Aorta (tissue), 5 donors: ENCODE measurements at regions not wholly inside any gene's neighbourhood (a gene's known extent, or its start where the extent isn't known, plus 50 kb on each side); places are given as distances from the start of the nearest gene placed in this dataset.
A peak's percentile ranks its signal among the peaks of the same experiment; 100 is the strongest.
"Not testable (repeated sequence)": the region's sequence is repeated elsewhere in the genome, so short reads cannot be mapped to it uniquely, and the experiment has no call there.

ENCODE experiments used
- ATAC-seq: fragments of 200-7000 bp; cut with Tn5 transposase; one replicate; pipeline ENCODE4 v1.9.1; 2022; ENCODE audit warnings: moderate library complexity; ENCODE audit not compliant: low FRiP score
- DNase-seq, 2 donors: peaks; one replicate each; pipeline ENCODE4 v3.0.0-alpha.2; 2020
- H3K27ac ChIP-seq, 2 donors: one replicate each; pipeline ENCODE4 v1.5.1; 2013; ENCODE audit warnings: low read length in 2 of 2, mild to moderate bottlenecking in 2 of 2, moderate library complexity in 2 of 2, control low read depth in 1 of 2, inconsistent platforms in 1 of 2, low read depth in 1 of 2
- H3K27me3 ChIP-seq, 2 donors: one replicate each; pipeline ENCODE4 v1.6.1; 2013; ENCODE audit warnings: control low read depth in 1 of 2, low read length in 1 of 2, mild to moderate bottlenecking in 1 of 2, moderate library complexity in 1 of 2; ENCODE audit not compliant: insufficient read depth in 2 of 2, control insufficient read depth in 1 of 2
- H3K36me3 ChIP-seq, 2 donors: one replicate each; pipeline ENCODE4 v1.6.1; 2013; ENCODE audit warnings: control low read depth in 1 of 2, low read length in 1 of 2, mild to moderate bottlenecking in 1 of 2; ENCODE audit not compliant: insufficient read depth in 2 of 2, control insufficient read depth in 1 of 2
- H3K4me1 ChIP-seq, 2 donors: one replicate each; pipeline ENCODE4 v1.6.1; 2013; ENCODE audit warnings: low read length in 2 of 2, control low read depth in 1 of 2, mild to moderate bottlenecking in 1 of 2, moderate library complexity in 1 of 2; ENCODE audit not compliant: insufficient read depth in 2 of 2, control insufficient read depth in 1 of 2
- H3K4me3 ChIP-seq, 2 donors: one replicate each; pipeline ENCODE4 v1.5.1; 2013; ENCODE audit warnings: low read length in 2 of 2, control low read depth in 1 of 2, mild to moderate bottlenecking in 1 of 2
- H3K9me3 ChIP-seq: one replicate; pipeline ENCODE4 v1.6.1; 2013; ENCODE audit warnings: mild to moderate bottlenecking, low read length; ENCODE audit not compliant: control insufficient read depth
- WGBS, 2 donors: extraction: QIAGEN DNeasy Blood & Tissue Kit; methylation state at CpG; one replicate each; pipeline ENCODE4 v1.1.7; 2013; 5-methylcytosine and 5-hydroxymethylcytosine counted together
- intact Hi-C, 2 donors: fragments of 100-400 bp; cut with DNase I; formaldehyde crosslinking; loops; one replicate each; pipeline versions ENCODE4 v1.14.2 to v1.15.0; 2022
- donor health status: healthy with polysubstance abuse.
- donor health status: Bipolar disorder and iron deficiency.
- donor health status: DM: no; HTN: no; CAD: no.
- donor health status: DM: no; HTN: no; CAD: no.
- donor health status: DM: yes; HTN: yes; CAD: no.

GRCh38 chr7:34354011-34354410 is 304.0 kb upstream of the NPSR1 start:
- ATAC-seq (no peak), DNase-seq (no peak)
- H3K36me3 ChIP-seq = no peaks in the 10 kb centered on the region
- no peaks in the 10 kb centered on the region for H3K27me3 ChIP-seq
- intact Hi-C loops = no loop called here
- H3K27ac ChIP-seq = no peak overlapping the region
- 86 to 92% methylated on average over 3 of the region's 3 CpGs for WGBS, 2 donors
- peaks cover 2 to 7% of the 10 kb centered on the region in 2 donors for H3K4me1 ChIP-seq
- no peak overlapping the region for H3K4me3 ChIP-seq
- H3K9me3 ChIP-seq = no peaks in the 10 kb centered on the region

DNA sequence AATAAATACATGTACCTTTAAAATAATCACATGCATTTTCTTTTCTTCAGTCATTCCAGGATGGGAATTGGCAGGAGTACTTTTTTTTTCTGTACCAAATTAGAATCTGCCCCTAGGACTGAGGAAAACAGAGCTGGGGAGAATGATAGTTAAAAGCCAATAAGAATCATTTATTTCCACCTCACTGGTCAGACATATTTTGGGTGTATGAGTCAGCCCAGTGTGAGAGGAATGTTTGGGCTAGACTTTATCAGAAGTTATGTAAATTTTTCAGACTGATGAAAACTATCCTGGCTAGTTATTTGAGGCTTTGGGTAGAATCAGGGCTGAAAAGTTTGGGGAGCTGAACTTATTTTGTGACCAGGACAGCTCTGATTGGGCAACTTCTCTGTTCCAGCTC is 303.1 kb upstream of the NPSR1 start:
- DNase-seq (no peak), ATAC-seq (peak; percentile 34)
- H3K9me3 ChIP-seq = no peaks in the 10 kb centered on the region
- H3K4me1 ChIP-seq = peaks cover 2 to 7% of the 10 kb centered on the region in 2 donors
- H3K4me3 ChIP-seq = no peak overlapping the region
- peak overlapping the region in 1 of 2 donors; percentile 77 for H3K27ac ChIP-seq
- no peaks in the 10 kb centered on the region for H3K36me3 ChIP-seq
- no peaks in the 10 kb centered on the region for H3K27me3 ChIP-seq
- intact Hi-C loops = no loop called here

GRCh38 chr7:34357068-34357467 is 300.9 kb upstream of the NPSR1 start:
- H3K4me3 ChIP-seq = no peak overlapping the region
- DNase-seq (no peak), ATAC-seq (no peak)
- no peaks in the 10 kb centered on the region for H3K36me3 ChIP-seq
- no peaks in the 10 kb centered on the region for H3K9me3 ChIP-seq
- WGBS, 2 donors = 94 to 95% methylated on average over 2 of the region's 2 CpGs
- H3K27me3 ChIP-seq = no peaks in the 10 kb centered on the region
- no peak overlapping the region for H3K27ac ChIP-seq
- peaks cover 2 to 7% of the 10 kb centered on the region in 2 donors for H3K4me1 ChIP-seq
- intact Hi-C loops = no loop called here

- no peaks in the 10 kb centered on the region for H3K36me3 ChIP-seq
- 66 to 70% methylated on average over 8 of the region's 8 CpGs for WGBS, 2 donors
- H3K4me3 ChIP-seq = no peak overlapping the region
- ATAC-seq (no peak), DNase-seq (no peak)
- H3K27ac ChIP-seq = no peak overlapping the region
- intact Hi-C loops = no loop called here
- H3K4me1 ChIP-seq = peaks cover 2 to 7% of the 10 kb centered on the region in 2 donors
- H3K9me3 ChIP-seq = no peaks in the 10 kb centered on the region
- H3K27me3 ChIP-seq = no peaks in the 10 kb centered on the region
Measured at GRCh38 chr7:34357946-34358345, 300.1 kb upstream of the NPSR1 start.

- H3K27ac ChIP-seq, H3K36me3 ChIP-seq, H3K27me3 ChIP-seq, H3K9me3 ChIP-seq, H3K4me3 ChIP-seq, intact Hi-C loops, H3K4me1 ChIP-seq: not testable (repeated sequence)
- 0 to 19% methylated on average over 1 of the region's 1 CpG for WGBS, 2 donors
- peak; percentile 57 for ATAC-seq
- DNase-seq = peak in 1 of 2 donors; percentile 50
Measured at GRCh38 chr7:34358578-34358977, 299.4 kb upstream of the NPSR1 start.

DNA sequence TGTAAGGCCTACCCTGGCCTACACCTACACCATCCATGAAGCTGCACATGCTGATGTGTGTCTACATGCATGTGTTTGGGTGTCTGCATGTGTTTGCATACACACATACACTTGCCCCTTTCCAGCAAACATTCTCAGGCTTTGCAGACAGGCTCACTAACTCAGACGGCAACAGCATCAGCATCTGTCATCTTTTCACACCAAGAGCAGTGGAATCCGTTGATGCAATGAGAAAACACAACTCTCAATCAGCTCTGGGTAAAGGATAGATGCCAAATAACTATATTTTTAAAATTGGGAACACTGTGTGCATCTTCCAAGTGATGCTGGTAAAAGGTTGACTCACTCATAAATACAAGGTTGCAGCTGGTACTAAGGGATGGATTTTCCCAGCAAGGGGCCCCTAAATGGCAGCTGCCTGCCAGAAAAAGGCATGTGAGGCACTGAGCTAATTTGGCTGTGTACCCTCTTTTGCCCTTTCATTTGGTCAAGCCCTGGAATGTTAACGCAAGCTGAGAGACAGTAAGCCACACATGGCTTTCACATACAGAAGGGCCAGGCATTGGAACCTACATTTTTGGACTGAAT is 296.3 kb upstream of the NPSR1 start:
- Histone ChIP-seq H3K36me3 (no peaks in the 10 kb centered on the region), H3K9me3 (no peaks in the 10 kb centered on the region), H3K4me3 (no peak overlapping the region), H3K27me3 (peaks cover 0 to 1% of the 10 kb centered on the region in 2 donors), H3K27ac (no peak overlapping the region), H3K4me1 (no peaks in the 10 kb centered on the region)
- ATAC-seq (no peak), DNase-seq (no peak)
- intact Hi-C loops = no loop called here
- WGBS, 2 donors = 51 to 67% methylated on average over 3 of the region's 3 CpGs

- intact Hi-C loops = no loop called here
- H3K27me3 ChIP-seq = peaks cover 0 to 1% of the 10 kb centered on the region in 2 donors
- H3K4me3 ChIP-seq = no peak overlapping the region
- H3K9me3 ChIP-seq = no peaks in the 10 kb centered on the region
- no peaks in the 10 kb centered on the region for H3K4me1 ChIP-seq
- H3K27ac ChIP-seq = no peak overlapping the region
- ATAC-seq (no peak), DNase-seq (no peak)
- H3K36me3 ChIP-seq = no peaks in the 10 kb centered on the region
- 90 to 96% methylated on average over 2 of the region's 2 CpGs for WGBS, 2 donors
Measured at GRCh38 chr7:34362621-34363020, 295.4 kb upstream of the NPSR1 start.

DNA sequence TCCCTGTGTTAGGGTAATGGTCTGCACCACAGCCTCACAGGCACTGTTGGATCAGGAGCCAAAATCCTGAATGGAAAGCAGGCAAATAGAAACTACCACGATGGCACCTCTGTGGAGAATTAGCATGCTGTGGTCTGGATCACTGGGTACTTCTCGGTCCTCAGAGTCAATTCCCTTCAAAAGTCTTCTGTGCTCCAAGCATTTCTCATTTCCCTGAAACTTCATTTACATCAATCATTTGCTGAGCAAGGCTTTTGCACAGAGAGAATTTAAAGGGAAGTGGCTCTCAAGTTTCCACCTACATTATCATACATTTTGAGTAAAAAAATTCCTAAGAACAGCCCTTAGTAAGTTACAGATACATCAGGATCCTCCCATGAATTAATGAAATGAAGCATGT is 293.9 kb upstream of the NPSR1 start:
- WGBS, 2 donors = 76 to 80% methylated on average over 2 of the region's 2 CpGs
- intact Hi-C loops = no loop called here
- no peaks in the 10 kb centered on the region for H3K4me1 ChIP-seq

DNA sequence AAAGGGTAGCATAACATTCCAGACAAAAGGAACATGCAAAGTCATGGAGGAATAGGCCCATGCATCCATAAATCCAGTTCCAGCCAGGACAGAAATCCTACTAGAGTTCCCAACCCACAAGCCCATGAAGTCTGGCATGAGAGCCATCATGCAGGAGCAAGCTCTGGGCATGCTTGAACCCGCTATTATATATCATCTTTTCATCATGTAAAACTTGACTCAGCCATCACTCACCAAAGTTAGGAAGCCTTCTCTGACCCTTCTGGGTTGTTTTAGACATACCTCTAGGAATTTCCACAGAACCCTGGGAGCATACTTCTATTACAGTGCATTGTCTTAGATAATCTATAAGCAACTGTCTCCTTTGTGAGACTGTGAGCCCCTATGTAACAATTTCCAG is 293.0 kb upstream of the NPSR1 start:
- 87 to 96% methylated on average over 1 of the region's 1 CpG for WGBS, 2 donors
- no peak overlapping the region for H3K27ac ChIP-seq
- no peaks in the 10 kb centered on the region for H3K36me3 ChIP-seq
- intact Hi-C loops = no loop called here
- no peak overlapping the region for H3K4me3 ChIP-seq
- no peaks in the 10 kb centered on the region for H3K9me3 ChIP-seq
- H3K27me3 ChIP-seq = peaks cover 0 to 1% of the 10 kb centered on the region in 2 donors
- ATAC-seq = no peak
- no peaks in the 10 kb centered on the region for H3K4me1 ChIP-seq
- DNase-seq = no peak

More for the DNA sequence above, 293.9 kb upstream of the NPSR1 start:
- Histone ChIP-seq H3K27me3 (peaks cover 0 to 1% of the 10 kb centered on the region in 2 donors), H3K36me3 (no peaks in the 10 kb centered on the region), H3K27ac (no peak overlapping the region), H3K9me3 (no peaks in the 10 kb centered on the region), H3K4me3 (no peak overlapping the region)
- no peak for ATAC-seq
- no peak for DNase-seq
